Suprapubic skin (tissue), 4 donors: ENCODE measurements at regions not wholly inside any gene's neighbourhood (a gene's known extent, or its start where the extent isn't known, plus 50 kb on each side); places are given as distances from the start of the nearest gene placed in this dataset.

Experiments
- EP300 ChIP-seq: sonication (generic); formaldehyde crosslinking; IDR thresholded peaks from one replicate; pipeline ENCODE4 v1.6.1; 2017; ENCODE audit warnings: antibody characterized with exemption
- POLR2A ChIP-seq, 2 donors: fragments of 450-650 bp; IDR thresholded peaks; one replicate each; pipeline ENCODE4 v1.6.1; 2017; ENCODE audit warnings: antibody characterized with exemption in 2 of 2, mild to moderate bottlenecking in 2 of 2, moderate library complexity in 2 of 2
- POLR2AphosphoS5 ChIP-seq, 3 donors: sonication (generic); formaldehyde crosslinking; IDR thresholded peaks; one replicate each; pipeline ENCODE4 v1.6.1; 2017; ENCODE audit warnings: antibody characterized with exemption in 3 of 3
- TF ChIP-seq, protein P1 (sequence below), 2 donors: fragments of 200-600 bp in 1 of 2; fragments of 450-650 bp in 1 of 2; sonication (generic) in 1 of 2; IDR thresholded peaks; one replicate each; pipeline ENCODE4 v1.5.1; 2016 to 2019; ENCODE audit warnings: antibody characterized with exemption in 2 of 2, mild to moderate bottlenecking in 1 of 2, moderate library complexity in 1 of 2

DNA sequence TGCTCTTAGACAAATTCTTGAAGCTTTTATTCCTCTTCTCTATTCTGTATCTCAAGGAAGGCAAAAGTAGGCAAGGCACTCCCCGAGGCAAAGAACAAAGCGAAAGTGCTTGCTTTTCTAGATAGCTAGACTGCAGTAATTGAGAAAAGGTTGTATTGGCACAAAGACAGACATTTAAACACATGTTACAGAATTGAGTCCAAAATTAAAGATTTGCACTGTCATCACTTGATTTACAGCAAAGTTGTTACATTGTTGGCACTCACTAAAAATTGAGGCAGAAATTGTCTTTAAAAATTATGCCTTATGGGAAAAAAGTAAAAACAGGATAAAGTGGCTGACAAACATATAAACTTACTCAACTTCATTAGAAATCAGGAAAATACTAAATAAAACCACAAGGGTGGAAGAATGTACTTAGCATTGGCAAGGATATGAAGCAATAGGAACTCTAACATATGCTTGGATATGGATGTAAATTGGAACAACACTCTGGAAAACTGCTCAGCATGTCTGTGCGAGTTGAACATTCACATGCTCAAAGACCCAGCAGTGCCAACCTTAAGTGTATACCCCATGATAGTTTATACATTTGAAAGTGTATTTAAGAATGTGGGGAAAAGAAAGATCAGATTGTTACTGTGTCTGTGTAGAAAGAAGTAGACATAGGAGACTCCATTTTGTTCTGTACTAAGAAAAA is 491.3 kb downstream of the GLRX3 start:
- TF ChIP-seq EP300 (no peak), POLR2A (IDR thresholded peaks at IDR 0.05) (no peak), POLR2AphosphoS5 (IDR thresholded peaks at IDR 0.05) (no peak)
- TF ChIP-seq, protein P1, sequence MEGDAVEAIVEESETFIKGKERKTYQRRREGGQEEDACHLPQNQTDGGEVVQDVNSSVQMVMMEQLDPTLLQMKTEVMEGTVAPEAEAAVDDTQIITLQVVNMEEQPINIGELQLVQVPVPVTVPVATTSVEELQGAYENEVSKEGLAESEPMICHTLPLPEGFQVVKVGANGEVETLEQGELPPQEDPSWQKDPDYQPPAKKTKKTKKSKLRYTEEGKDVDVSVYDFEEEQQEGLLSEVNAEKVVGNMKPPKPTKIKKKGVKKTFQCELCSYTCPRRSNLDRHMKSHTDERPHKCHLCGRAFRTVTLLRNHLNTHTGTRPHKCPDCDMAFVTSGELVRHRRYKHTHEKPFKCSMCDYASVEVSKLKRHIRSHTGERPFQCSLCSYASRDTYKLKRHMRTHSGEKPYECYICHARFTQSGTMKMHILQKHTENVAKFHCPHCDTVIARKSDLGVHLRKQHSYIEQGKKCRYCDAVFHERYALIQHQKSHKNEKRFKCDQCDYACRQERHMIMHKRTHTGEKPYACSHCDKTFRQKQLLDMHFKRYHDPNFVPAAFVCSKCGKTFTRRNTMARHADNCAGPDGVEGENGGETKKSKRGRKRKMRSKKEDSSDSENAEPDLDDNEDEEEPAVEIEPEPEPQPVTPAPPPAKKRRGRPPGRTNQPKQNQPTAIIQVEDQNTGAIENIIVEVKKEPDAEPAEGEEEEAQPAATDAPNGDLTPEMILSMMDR (IDR thresholded peaks at IDR 0.05) = no peak
